C4-2B (cell line): ENCODE measurements at regions not wholly inside any gene's neighbourhood (a gene's known extent, or its start where the extent isn't known, plus 50 kb on each side); places are given as distances from the start of the nearest gene placed in this dataset.

Source experiments
- ZFX ChIP-seq: fragments of 450-650 bp; IDR thresholded peaks from 2 replicates; pipeline ENCODE4 v1.6.1; 2017
- TF ChIP-seq, protein P1 (sequence below): fragments of 450-650 bp; conservative IDR thresholded peaks from 2 replicates; pipeline ENCODE4 v1.5.1; 2017; ENCODE audit warnings: mild to moderate bottlenecking

DNA sequence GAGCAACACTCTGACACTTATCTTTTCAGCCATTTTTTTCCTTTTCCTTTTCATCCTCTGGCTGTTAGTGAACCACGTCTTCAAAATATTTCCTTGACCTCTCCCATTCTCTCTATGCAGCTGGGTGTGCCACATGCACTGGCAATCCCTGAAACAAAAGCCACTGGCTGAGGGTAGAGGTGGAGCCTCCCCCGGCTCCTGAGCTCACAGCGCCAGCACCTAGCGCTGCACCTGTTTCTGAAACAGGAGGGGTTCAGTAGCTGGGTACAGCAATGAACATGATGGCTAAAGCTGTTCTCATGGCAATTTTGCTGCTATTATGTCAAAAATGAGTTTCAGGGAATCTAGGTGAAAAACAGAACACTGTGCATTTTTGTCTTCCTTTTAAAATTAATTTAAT, 314.7 kb upstream of the ATP10A start:
- TF ChIP-seq, protein P1, sequence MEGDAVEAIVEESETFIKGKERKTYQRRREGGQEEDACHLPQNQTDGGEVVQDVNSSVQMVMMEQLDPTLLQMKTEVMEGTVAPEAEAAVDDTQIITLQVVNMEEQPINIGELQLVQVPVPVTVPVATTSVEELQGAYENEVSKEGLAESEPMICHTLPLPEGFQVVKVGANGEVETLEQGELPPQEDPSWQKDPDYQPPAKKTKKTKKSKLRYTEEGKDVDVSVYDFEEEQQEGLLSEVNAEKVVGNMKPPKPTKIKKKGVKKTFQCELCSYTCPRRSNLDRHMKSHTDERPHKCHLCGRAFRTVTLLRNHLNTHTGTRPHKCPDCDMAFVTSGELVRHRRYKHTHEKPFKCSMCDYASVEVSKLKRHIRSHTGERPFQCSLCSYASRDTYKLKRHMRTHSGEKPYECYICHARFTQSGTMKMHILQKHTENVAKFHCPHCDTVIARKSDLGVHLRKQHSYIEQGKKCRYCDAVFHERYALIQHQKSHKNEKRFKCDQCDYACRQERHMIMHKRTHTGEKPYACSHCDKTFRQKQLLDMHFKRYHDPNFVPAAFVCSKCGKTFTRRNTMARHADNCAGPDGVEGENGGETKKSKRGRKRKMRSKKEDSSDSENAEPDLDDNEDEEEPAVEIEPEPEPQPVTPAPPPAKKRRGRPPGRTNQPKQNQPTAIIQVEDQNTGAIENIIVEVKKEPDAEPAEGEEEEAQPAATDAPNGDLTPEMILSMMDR: no peak
- no peak for TF ChIP-seq ZFX
